GM21423 (cell line): ENCODE measurements at regions not wholly inside any gene's neighbourhood (a gene's known extent, or its start where the extent isn't known, plus 50 kb on each side); places are given as distances from the start of the nearest gene placed in this dataset.
A peak's percentile ranks its signal among the peaks of the same experiment; 100 is the strongest.
"Not testable (repeated sequence)": the region's sequence is repeated elsewhere in the genome, so short reads cannot be mapped to it uniquely, and the experiment has no call there.

Experiments used
- ATAC-seq: cut with Tn5 transposase; IDR thresholded peaks from one replicate; pipeline ENCODE4 v1.9.1; 2021; ENCODE audit warnings: mild to moderate bottlenecking, moderate library complexity; ENCODE audit not compliant: unreplicated experiment

- ATAC-seq: no peak
Measured at GRCh38 chr12:66774929-66775328, 96.1 kb upstream of the GRIP1 start.

GRCh38 chr12:66775871-66776270 is 97.0 kb upstream of the GRIP1 start:
- ATAC-seq: no peak

GRCh38 chr12:66776974-66777373 is 98.1 kb upstream of the GRIP1 start:
- ATAC-seq: peak; percentile 96

- no peak for ATAC-seq
Measured at GRCh38 chr12:66779466-66779865, 100.6 kb upstream of the GRIP1 start.

- no peak for ATAC-seq
Measured at GRCh38 chr12:66786531-66787308, 107.8 kb upstream of the GRIP1 start.

- ATAC-seq: no peak
Measured at GRCh38 chr12:66799551-66799950, 120.7 kb upstream of the GRIP1 start.

- no peak for ATAC-seq
Measured at GRCh38 chr12:66800046-66800445, 121.2 kb upstream of the GRIP1 start.

GRCh38 chr12:66803930-66804329 is 125.1 kb upstream of the GRIP1 start:
- no peak for ATAC-seq

GRCh38 chr12:66804563-66804974 is 125.7 kb upstream of the GRIP1 start:
- no peak for ATAC-seq

- ATAC-seq: no peak
Measured at GRCh38 chr12:66808606-66809005, 129.7 kb upstream of the GRIP1 start.

GRCh38 chr12:66813137-66813892 is 134.4 kb upstream of the GRIP1 start:
- ATAC-seq: no peak

- ATAC-seq: no peak
Measured at GRCh38 chr12:66819587-66819986, 140.7 kb upstream of the GRIP1 start.

GRCh38 chr12:66822961-66823360 is 144.1 kb upstream of the GRIP1 start:
- ATAC-seq: no peak

- no peak for ATAC-seq
Measured at GRCh38 chr12:66823857-66824570, 145.1 kb upstream of the GRIP1 start.

- ATAC-seq: not testable (repeated sequence)
Measured at GRCh38 chr12:66825921-66826320, 147.0 kb upstream of the GRIP1 start.

GRCh38 chr12:66829660-66830325 is 150.9 kb upstream of the GRIP1 start:
- no peak for ATAC-seq

GRCh38 chr12:66831495-66831894 is 152.6 kb upstream of the GRIP1 start:
- no peak for ATAC-seq

GRCh38 chr12:66832997-66833396 is 154.1 kb upstream of the GRIP1 start:
- no peak for ATAC-seq

GRCh38 chr12:66836623-66837310 is 157.9 kb upstream of the GRIP1 start:
- ATAC-seq: no peak

GRCh38 chr12:66837311-66837627 is 158.4 kb upstream of the GRIP1 start:
- no peak for ATAC-seq

- no peak for ATAC-seq
Measured at GRCh38 chr12:66838366-66838765, 159.5 kb upstream of the GRIP1 start.
